ENCODE measurements at regions not wholly inside any gene's neighbourhood (a gene's known extent, or its start where the extent isn't known, plus 50 kb on each side); places are given as distances from the start of the nearest gene placed in this dataset.
"Not testable (repeated sequence)": the region's sequence is repeated elsewhere in the genome, so short reads cannot be mapped to it uniquely, and the experiment has no call there.

DNA sequence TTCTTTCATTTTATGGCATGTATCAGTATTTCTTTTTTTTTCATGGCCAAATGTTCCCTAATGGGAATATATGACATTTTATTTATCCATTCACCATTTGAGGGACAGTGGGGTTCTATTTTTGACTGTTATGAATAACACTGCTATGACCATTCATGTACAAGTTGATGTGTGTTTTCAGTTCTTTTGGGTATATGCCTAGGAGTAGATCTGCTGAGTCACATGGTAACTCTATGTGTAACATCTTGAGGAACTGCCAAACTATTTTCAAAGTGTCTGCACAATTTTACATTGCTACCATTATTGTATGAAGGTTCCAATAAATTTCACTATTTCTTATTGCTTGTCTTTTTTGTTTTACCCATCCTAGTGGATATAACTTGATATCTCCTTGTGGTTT, 223.0 kb downstream of the TANC2 start:
- no peak for DNase-seq

GRCh38 chr17:63189930-63190329, 223.9 kb downstream of the TANC2 start:
- no peak for DNase-seq

- DNase-seq: no peak
These were observed 224.9 kb downstream of the TANC2 start for GRCh38 chr17:63190821-63191370.

DNA sequence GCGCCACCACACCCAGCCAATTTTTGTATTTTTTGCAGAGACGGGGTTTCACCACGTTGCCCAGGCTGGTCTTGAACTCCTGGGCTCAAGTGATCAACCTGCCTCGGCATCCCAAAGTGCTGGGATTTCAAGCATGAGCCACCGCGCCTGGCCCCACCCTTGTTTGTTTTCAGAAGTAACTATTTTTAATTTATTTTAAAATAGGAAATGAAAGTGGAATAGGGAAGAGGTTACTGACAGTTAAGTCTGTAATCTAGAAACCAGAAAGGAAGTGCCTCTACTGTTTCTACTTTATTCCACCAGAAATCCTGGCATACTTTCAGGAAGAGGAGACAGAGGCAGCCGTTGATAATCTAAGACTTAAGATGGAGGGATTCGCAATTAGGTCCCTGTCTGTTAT, 225.6 kb downstream of the TANC2 start:
- DNase-seq: no peak

GRCh38 chr17:63193827-63194226, 227.8 kb downstream of the TANC2 start:
- DNase-seq: no peak

DNA sequence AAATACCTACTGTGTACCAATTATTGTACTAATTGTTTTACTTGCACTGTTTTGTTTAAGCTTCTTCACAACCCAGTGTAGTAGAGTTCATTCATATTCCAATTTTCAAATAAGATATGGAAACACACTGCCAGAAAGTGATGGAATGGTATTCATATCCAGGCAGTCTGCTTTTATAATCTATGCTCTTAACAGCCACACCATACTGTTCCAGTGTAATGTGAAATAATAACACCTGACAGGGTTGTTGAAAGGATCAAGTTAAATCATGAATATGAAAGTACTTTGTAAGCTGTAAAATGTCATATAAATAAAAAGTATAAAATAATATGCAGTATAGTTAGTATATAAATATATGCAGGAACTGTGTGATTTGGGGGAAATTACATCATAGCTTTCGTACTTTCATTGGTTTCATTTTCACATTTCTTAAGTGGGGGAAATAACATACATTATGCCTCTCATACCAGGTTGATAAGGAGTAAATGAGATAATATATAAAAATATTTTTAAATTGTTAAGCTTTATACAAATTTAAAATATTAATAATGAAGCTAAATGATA, 230.8 kb downstream of the TANC2 start:
- DNase-seq: no peak

DNA sequence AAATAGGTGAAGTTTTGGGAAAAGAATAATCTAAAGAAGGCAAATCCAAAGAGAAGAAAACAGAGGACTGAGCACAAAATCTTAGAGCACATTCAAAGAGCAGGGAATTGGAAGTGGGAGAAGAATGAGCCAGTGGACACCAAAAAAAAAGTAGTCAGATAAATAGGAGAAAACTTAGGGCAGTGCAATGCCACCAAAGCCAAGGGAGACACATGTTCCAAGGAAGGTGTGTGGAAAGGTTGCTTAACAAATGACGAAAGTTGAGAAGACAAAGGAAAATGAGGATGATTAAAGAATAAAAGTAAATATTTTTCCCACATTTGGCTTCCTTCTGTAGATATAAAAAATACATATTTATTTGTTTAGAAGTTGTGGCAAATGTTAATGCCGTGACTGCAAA, 237.6 kb downstream of the TANC2 start:
- DNase-seq: no peak

DNA sequence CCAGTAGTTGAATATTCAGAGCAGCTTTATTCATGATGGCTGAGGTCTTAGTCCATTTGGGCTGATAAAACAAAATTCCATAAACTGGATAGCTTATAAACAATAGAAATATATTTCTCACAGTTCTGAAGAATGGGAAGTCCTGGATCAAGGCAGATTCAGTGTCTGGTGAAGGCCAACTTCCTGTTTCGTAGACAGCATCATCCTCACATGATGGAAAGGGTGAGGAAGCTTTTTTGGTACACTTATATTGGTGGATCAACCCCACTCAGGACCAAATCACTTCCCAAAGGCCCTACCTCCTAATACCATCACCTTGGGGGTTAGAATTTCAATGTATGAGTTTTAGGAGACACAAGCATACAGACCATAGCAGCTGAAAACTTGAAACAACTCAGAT, 224.2 kb downstream of the CYB561 start:
- DNase-seq: no peak

GRCh38 chr17:63222655-63223054, 223.5 kb downstream of the CYB561 start:
- DNase-seq: no peak

DNA sequence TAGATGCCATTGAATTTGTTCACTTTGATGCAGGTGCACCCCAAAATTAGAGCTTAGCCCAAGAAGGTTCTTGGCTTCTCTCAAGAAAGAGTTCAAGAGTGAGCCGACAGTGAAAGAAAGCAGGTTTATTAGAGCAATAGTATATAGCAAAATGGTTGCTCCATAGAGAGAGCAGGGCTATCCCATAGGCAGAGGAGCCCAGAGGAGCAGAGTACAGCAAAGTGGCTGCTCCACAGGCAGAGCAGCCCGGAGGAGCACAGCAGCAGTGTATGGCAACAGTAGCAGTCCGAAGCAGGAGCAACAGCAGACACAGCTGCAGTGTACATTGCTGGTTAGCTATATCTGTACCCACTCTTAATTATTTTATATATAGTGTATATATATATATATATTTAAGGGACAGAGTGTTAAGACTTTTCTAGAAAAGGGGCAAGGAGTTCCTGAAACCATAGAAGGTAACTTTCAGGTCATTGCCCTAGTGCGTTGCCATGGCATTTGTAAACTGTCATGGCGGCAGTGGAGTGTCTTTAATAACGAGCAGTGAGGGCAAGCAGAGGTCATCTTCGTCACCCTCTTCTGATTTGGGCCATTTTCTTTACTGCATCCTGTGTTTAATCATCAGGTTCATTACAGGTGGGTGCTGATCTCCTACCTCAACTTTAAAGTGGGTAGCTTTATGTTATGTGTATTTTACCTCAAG, 222.7 kb downstream of the CYB561 start:
- no peak for DNase-seq

DNA sequence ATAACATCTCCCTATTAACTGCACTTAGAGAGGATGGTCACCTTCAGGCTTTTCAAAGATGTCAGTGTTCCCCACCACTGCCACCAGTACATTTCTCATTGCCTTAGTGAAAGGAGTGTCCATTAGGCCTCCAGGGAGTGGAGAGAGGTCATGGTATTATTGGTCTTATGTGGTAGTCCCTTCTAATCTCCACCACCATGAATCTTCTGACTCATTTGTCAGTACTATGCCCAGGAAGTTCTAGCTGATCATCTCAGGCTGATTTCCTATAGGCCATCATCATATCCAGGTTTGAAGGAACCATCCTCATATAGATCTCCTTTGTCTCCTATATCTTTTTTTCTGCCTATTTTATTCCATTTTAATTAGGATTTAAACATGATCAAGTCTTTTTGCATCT, 221.5 kb downstream of the CYB561 start:
- DNase-seq: no peak

- DNase-seq: not testable (repeated sequence)
These were observed 219.4 kb downstream of the CYB561 start for GRCh38 chr17:63226720-63227119.

- DNase-seq: not testable (repeated sequence)
These were observed 215.0 kb downstream of the CYB561 start for GRCh38 chr17:63231015-63231620.

DNA sequence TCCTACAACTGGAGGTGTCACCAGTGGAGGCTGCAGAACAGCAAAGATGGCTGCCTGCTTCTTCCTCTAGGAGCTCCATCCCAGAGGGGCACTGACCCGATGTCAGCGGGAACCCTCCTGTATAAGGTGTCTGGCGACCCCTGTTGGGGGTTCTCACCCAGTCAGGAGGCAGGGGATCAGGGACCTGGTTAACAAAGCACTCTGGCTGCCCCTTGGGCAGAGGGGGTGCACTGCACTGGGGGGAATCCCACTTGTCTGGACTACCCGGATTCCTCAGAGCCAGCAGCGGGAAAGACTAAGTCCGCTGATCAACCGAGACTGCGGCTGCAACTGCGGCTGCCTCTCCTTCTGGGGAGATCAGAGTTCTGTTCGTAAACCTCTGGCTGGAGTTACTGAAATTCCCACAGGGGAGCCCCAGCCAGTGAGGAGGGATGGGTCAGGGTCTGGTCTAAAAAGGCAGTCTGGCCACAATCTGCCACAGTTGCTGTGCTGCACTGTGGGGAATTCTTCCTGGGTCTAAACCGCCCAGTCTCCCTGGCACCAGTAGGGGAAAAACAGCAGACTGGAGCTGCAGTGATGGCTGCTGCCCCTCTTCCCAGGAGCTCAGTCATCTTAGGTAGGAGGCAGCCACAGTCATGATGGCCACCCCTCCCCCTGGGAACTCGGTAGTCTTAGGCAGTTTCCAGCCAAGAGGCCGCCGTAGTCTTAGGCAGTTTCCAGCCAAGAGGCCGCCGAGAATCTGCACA, 213.4 kb downstream of the CYB561 start:
- no peak for DNase-seq

DNA sequence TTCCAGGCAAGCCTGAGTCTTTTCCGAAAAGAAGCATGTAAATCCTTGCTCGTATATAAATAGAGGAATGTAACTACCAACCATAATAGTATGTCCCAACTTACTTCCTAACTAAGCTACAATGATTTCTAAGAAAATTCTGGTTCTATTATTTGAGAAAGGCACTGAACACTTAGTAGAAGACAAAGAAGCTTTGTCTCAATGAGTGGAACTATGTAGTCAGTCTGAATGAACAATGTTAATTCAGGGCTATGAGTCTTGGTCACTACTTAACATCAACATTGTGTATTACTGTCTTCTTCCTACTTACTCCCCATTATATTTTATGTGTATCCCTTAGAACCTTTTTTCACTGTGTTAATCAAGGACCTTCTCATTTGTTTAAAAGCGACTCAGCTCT, 206.0 kb downstream of the CYB561 start:
- no peak for DNase-seq

- DNase-seq: no peak
These were observed 199.8 kb downstream of the CYB561 start for GRCh38 chr17:63246344-63246743.

DNA sequence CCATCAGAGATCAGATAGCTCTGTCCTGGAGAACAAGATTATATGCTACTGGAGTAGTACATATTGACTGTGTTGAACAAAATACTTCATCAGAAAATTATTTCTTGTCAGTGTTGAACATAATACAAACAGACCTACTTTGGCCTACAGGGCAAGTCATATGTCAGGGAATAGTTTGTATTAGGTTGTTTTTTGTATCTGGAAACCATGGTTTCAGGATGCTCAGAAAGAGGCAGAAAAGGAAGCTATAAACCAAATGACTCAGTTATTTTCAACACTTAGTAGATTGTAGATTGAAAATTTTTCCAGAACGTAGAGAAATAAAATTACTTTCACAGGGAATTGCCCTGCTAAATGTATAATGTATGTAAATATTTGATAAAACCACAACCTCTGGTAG, 198.4 kb downstream of the CYB561 start:
- no peak for DNase-seq

GRCh38 chr17:63249256-63250004, 196.7 kb downstream of the CYB561 start:
- no peak for DNase-seq

DNA sequence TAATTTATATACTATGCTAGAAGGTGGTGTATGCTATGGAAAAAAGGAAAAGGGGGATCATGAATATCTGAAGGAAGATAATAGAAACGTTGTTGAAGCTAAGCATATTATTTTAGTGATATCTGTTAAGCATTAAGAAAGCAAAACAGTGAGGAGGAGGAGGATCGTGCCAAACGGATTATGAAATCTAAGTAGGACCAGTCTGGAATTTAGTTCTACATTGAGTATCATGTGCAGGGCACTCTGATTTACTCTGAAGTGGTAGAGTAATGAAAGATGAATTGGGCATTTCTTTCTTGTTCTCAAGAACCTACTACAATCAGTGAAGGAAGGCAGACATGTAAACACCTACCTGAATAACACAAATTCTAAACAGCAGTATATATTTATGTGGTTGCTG, 195.3 kb downstream of the CYB561 start:
- DNase-seq: no peak

GRCh38 chr17:63258785-63259184, 187.3 kb downstream of the CYB561 start:
- no peak for DNase-seq

DNA sequence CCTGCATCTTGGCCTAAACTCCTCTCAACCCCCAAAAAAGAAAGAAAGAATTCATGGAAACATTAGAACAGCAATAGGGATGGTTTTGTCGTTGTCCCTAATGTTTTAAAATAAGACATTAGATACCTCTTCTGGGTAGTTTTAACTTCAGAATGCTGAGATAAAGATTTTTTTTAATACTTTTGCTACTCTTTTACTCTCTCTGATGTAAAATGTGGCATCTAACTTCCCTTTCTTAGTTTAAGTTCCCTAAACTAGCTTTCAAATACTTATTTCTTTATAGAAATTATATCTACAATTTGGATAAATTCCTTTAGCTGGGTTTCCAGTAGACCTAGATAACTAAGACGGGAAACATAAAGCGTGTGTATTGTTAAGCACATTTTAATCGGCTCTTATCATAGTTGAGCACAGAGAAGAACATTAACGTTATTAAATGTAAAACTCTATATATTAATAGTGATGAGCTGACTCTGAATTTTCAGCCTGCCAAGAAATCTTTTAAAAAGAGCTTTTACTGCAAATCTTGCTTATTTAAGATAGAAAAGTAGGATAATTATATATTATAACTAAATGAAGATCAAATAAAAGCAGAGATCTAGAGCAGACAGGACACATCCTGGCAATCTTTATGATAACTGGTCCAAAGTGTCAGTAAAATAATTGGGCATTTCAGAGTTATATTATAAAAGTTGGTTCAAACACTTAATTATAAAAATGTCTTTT, 183.2 kb downstream of the CYB561 start:
- no peak for DNase-seq

DNA sequence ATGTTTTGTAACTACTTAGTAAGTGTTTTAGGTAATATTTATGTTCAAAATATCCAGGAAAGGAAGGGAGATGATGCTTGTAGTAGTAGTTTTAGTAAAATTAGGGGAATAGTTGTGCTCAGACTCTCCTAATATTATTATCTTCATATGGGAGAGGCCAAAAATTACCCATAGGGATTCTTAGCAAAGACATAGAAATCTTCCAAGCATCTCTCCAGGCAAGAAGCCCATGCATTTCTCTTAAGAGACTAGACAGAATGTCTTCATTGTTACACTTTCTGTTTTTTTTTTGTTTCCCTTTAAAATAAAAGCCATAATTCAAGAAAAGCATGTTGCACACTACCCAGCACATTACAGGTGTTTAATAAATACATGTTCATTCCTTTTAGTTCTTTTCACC, 180.6 kb downstream of the CYB561 start:
- no peak for DNase-seq
